HCT116 (cell line): ENCODE measurements at regions not wholly inside any gene's neighbourhood (a gene's known extent, or its start where the extent isn't known, plus 50 kb on each side); places are given as distances from the start of the nearest gene placed in this dataset.

Experiments used
- CBX3 ChIP-seq: IDR thresholded peaks from 2 replicates; pipeline ENCODE4 v1.6.1; 2012; ENCODE audit warnings: low read depth
- CEBPB ChIP-seq: IDR thresholded peaks from 2 replicates; pipeline ENCODE4 v1.6.1; 2012; ENCODE audit warnings: low read depth
- EZH2 ChIP-seq: fragments of 200-600 bp; sonication (generic); IDR thresholded peaks from 2 replicates; pipeline ENCODE4 v1.6.1; 2017; ENCODE audit warnings: antibody characterized with exemption, mixed run types
- POLR2A ChIP-seq: IDR thresholded peaks from 2 replicates; pipeline ENCODE4 v1.7.0; 2011; ENCODE audit warnings: borderline replicate concordance; ENCODE audit not compliant: insufficient read depth, insufficient read length; ENCODE audit errors: extremely low read depth
- POLR2AphosphoS5 ChIP-seq: IDR thresholded peaks from 2 replicates; pipeline ENCODE4 v1.6.1; 2011; ENCODE audit warnings: mild to moderate bottlenecking, low read depth, low read length, moderate library complexity
- TCF7L2 ChIP-seq: IDR thresholded peaks from 2 replicates; pipeline ENCODE4 v1.7.0; 2011; ENCODE audit warnings: borderline replicate concordance, inconsistent platforms; ENCODE audit not compliant: insufficient read depth, insufficient read length; ENCODE audit errors: extremely low read depth
- ZFX ChIP-seq: fragments of 450-650 bp; IDR thresholded peaks from 2 replicates; pipeline ENCODE4 v1.6.1; 2017
- ZNF274 ChIP-seq: fragments of 200-500 bp; sonication (Bioruptor generic); IDR thresholded peaks from 2 replicates; pipeline ENCODE4 v1.6.1; 2014; ENCODE audit warnings: mild to moderate bottlenecking, low read depth, low read length, inconsistent platforms
- TF ChIP-seq, protein P1 (sequence below): IDR thresholded peaks from 2 replicates; pipeline ENCODE4 v1.6.1; 2011; ENCODE audit warnings: mild to moderate bottlenecking, low read length, moderate library complexity; ENCODE audit not compliant: insufficient replicate concordance; ENCODE audit errors: extremely low read depth
- TF ChIP-seq, protein P2 (sequence below), 3 experiments: fragments of 200-600 bp in 1 of 3; sonication (generic) in 1 of 3; IDR thresholded peaks in 2 of 3; conservative IDR thresholded peaks in 1 of 3; 2 replicates each; pipeline ENCODE4 v1.5.1; 2012 to 2017; ENCODE audit warnings: low read depth in 2 of 3, low read length in 2 of 3, antibody characterized with exemption in 1 of 3, borderline replicate concordance in 1 of 3, control low read depth in 1 of 3, mild to moderate bottlenecking in 1 of 3, mixed read lengths in 1 of 3, mixed run types in 1 of 3, moderate library complexity in 1 of 3; ENCODE audit not compliant: insufficient read depth in 1 of 3
- TF ChIP-seq, protein P3 (sequence below): IDR thresholded peaks from 2 replicates; pipeline ENCODE4 v1.6.1; 2012

DNA sequence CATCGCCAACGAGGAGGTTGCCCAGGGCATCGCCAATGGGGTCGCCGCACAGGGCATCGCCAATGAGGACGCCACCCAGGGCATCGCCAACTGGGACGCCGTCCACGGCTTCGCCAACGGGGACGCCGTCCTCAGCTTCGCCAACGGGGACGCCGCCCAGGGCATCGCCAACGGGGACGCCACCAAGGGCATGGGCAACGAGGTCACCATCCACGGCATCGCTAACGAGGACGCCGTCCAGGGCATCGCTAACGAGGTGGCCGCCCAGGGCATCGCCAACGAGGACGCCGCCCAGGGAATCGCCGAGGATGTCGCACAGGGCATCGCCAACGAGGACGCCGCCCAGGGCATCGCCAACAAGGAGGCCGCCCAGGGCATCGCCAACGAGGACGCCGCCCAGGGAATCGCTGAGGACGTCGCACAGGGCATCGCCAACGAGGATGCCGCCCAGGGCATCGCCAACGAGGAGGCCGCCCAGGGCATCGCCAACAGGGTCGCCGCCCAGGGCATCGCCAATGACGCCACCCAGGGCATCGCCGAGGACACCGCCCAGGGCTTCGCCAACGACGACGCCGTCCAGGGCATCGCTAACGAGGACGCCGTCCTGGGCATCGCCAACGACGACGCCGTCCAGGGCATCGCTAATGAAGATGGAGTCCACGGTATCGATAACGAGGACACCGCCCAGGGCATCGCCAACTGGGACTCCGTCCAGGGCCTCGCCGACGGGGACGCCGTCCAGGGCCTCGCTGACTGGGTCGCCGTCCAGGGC lies 945.7 kb downstream of the TUBA3C start:
- TF ChIP-seq, protein P1, sequence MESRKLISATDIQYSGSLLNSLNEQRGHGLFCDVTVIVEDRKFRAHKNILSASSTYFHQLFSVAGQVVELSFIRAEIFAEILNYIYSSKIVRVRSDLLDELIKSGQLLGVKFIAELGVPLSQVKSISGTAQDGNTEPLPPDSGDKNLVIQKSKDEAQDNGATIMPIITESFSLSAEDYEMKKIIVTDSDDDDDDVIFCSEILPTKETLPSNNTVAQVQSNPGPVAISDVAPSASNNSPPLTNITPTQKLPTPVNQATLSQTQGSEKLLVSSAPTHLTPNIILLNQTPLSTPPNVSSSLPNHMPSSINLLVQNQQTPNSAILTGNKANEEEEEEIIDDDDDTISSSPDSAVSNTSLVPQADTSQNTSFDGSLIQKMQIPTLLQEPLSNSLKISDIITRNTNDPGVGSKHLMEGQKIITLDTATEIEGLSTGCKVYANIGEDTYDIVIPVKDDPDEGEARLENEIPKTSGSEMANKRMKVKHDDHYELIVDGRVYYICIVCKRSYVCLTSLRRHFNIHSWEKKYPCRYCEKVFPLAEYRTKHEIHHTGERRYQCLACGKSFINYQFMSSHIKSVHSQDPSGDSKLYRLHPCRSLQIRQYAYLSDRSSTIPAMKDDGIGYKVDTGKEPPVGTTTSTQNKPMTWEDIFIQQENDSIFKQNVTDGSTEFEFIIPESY = no peak
- TF ChIP-seq CEBPB = no peak
- TF ChIP-seq ZNF274 = no peak
- TF ChIP-seq, protein P2, sequence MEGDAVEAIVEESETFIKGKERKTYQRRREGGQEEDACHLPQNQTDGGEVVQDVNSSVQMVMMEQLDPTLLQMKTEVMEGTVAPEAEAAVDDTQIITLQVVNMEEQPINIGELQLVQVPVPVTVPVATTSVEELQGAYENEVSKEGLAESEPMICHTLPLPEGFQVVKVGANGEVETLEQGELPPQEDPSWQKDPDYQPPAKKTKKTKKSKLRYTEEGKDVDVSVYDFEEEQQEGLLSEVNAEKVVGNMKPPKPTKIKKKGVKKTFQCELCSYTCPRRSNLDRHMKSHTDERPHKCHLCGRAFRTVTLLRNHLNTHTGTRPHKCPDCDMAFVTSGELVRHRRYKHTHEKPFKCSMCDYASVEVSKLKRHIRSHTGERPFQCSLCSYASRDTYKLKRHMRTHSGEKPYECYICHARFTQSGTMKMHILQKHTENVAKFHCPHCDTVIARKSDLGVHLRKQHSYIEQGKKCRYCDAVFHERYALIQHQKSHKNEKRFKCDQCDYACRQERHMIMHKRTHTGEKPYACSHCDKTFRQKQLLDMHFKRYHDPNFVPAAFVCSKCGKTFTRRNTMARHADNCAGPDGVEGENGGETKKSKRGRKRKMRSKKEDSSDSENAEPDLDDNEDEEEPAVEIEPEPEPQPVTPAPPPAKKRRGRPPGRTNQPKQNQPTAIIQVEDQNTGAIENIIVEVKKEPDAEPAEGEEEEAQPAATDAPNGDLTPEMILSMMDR (IDR thresholded peaks at IDR 0.05 in 2 of 3, conservative IDR thresholded peaks at IDR 0.05 in 1 of 3; ENCODE audit: borderline replicate concordance in 1 of 3, insufficient read depth in 1 of 3, low read depth in 2 of 3, low read length in 2 of 3) = no peak
- TF ChIP-seq EZH2 = no peak
- no peak for TF ChIP-seq POLR2A
- TF ChIP-seq POLR2AphosphoS5 = no peak
- no peak for TF ChIP-seq ZFX
- TF ChIP-seq, protein P3, sequence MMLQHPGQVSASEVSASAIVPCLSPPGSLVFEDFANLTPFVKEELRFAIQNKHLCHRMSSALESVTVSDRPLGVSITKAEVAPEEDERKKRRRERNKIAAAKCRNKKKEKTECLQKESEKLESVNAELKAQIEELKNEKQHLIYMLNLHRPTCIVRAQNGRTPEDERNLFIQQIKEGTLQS = no peak
- no peak for TF ChIP-seq CBX3
- TF ChIP-seq TCF7L2 = no peak
